Tibial nerve (tissue), 4 donors: ENCODE measurements at regions not wholly inside any gene's neighbourhood (a gene's known extent, or its start where the extent isn't known, plus 50 kb on each side); places are given as distances from the start of the nearest gene placed in this dataset.
"Not testable (repeated sequence)": the region's sequence is repeated elsewhere in the genome, so short reads cannot be mapped to it uniquely, and the experiment has no call there.

Experiments
- EP300 ChIP-seq, 2 donors: sonication (generic); formaldehyde crosslinking; IDR thresholded peaks; one replicate each; pipeline ENCODE4 v1.6.1; 2017; ENCODE audit warnings: antibody characterized with exemption in 2 of 2, mild to moderate bottlenecking in 1 of 2
- POLR2A ChIP-seq, 2 donors: fragments of 450-650 bp; IDR thresholded peaks; one replicate each; pipeline ENCODE4 v1.6.1; 2017; ENCODE audit warnings: antibody characterized with exemption in 2 of 2, mild to moderate bottlenecking in 2 of 2, moderate library complexity in 2 of 2
- TF ChIP-seq, protein P1 (sequence below), 5 experiments: fragments of 200-600 bp in 3 of 5; fragments of 450-650 bp in 2 of 5; sonication (generic) in 3 of 5; IDR thresholded peaks; one replicate each; pipeline ENCODE4 v1.5.1; 2016 to 2019; ENCODE audit warnings: antibody characterized with exemption in 5 of 5, mild to moderate bottlenecking in 3 of 5, moderate library complexity in 2 of 5

DNA sequence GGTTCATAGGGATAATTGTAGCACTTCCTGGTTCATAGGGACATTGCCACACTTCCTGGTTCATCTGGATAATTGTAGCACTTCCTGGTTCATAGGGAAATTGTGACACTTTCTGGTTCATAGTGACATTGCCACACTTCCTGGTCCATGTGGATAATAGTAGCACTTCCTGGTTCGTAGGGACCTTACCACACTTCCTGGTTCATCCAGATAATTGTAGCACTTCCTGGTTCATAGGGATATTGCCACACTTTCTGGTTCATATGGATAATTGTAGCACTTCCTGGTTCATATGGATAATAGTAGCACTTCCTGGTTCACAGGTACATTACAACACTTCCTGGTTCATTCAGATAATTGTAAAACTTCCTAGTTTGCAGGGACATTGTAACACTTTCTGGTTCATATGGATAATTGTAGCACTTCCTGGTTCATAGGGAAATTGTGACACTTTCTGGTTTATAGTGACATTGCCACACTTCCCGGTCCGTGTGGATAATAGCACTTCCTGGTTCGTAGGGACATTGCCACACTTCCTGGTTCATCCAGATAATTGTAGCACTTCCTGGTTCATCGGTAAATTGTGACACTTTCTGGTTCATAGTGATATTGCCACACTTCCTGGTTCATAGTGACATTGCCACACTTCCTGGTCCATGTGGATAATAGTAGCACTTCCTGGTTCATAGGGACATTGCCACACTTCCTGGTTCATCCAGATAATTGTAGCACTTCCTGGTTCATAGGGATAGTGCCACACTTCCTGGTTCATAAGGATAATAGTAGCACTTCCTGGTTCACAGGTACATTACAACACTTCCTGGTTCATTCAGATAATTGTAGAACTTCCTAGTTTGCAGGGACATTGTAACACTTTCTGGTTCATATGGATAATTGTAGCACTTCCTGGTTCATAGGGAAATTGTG lies 60.8 kb upstream of the CD99 start:
- TF ChIP-seq, protein P1, sequence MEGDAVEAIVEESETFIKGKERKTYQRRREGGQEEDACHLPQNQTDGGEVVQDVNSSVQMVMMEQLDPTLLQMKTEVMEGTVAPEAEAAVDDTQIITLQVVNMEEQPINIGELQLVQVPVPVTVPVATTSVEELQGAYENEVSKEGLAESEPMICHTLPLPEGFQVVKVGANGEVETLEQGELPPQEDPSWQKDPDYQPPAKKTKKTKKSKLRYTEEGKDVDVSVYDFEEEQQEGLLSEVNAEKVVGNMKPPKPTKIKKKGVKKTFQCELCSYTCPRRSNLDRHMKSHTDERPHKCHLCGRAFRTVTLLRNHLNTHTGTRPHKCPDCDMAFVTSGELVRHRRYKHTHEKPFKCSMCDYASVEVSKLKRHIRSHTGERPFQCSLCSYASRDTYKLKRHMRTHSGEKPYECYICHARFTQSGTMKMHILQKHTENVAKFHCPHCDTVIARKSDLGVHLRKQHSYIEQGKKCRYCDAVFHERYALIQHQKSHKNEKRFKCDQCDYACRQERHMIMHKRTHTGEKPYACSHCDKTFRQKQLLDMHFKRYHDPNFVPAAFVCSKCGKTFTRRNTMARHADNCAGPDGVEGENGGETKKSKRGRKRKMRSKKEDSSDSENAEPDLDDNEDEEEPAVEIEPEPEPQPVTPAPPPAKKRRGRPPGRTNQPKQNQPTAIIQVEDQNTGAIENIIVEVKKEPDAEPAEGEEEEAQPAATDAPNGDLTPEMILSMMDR (IDR thresholded peaks at IDR 0.05), result not testable (repeated sequence)
- not testable (repeated sequence) for TF ChIP-seq POLR2A (IDR thresholded peaks at IDR 0.05)
- peak in 1 of 2 donors; percentile 21 for TF ChIP-seq EP300 (IDR thresholded peaks at IDR 0.05)
